H9 (cell line): ENCODE measurements at regions not wholly inside any gene's neighbourhood (a gene's known extent, or its start where the extent isn't known, plus 50 kb on each side); places are given as distances from the start of the nearest gene placed in this dataset.

Experiments
- DNase-seq: peaks from one replicate; pipeline ENCODE4 v3.0.0-alpha.2; 2017
- H2AFZ ChIP-seq: one replicate; pipeline ENCODE4 v1.6.1; 2013; ENCODE audit warnings: mild to moderate bottlenecking, low read length, control low read depth, moderate library complexity
- H2AK5ac ChIP-seq: 2 replicates; pipeline ENCODE4 v1.6.1; 2013; ENCODE audit warnings: low read length, control low read depth, mixed read lengths; ENCODE audit not compliant: insufficient read length
- H2BK120ac ChIP-seq: one replicate; pipeline ENCODE4 v1.6.1; 2013; ENCODE audit warnings: low read depth, mild to moderate bottlenecking, low read length, control low read depth, inconsistent platforms; ENCODE audit not compliant: poor library complexity, severe bottlenecking
- H2BK12ac ChIP-seq: 2 replicates; pipeline ENCODE4 v1.6.1; 2013; ENCODE audit warnings: low read length, control low read depth, mixed read lengths, low read depth; ENCODE audit not compliant: insufficient read length
- H2BK15ac ChIP-seq: 2 replicates; pipeline ENCODE4 v1.6.1; 2013; ENCODE audit warnings: low read depth, low read length, control low read depth
- H2BK20ac ChIP-seq: one replicate; pipeline ENCODE4 v1.6.1; 2013; ENCODE audit warnings: low read depth, mild to moderate bottlenecking, low read length, control low read depth, inconsistent platforms; ENCODE audit not compliant: poor library complexity, severe bottlenecking
- H2BK5ac ChIP-seq: 2 replicates; pipeline ENCODE4 v1.6.1; 2013; ENCODE audit warnings: low read length, control low read depth, mixed read lengths; ENCODE audit not compliant: insufficient read length
- H3K14ac ChIP-seq: 2 replicates; pipeline ENCODE4 v1.6.1; 2013; ENCODE audit warnings: low read length, control low read depth; ENCODE audit not compliant: insufficient read depth
- H3K18ac ChIP-seq: 2 replicates; pipeline ENCODE4 v1.6.1; 2013; ENCODE audit warnings: low read depth, mild to moderate bottlenecking, mixed read lengths, low read length, control low read depth; ENCODE audit not compliant: insufficient read length
- H3K23ac ChIP-seq: 2 replicates; pipeline ENCODE4 v1.6.1; 2013; ENCODE audit warnings: low read length, control low read depth, mixed read lengths, low read depth; ENCODE audit not compliant: insufficient read length
- H3K23me2 ChIP-seq: 2 replicates; pipeline ENCODE4 v1.6.1; 2013; ENCODE audit warnings: low read depth, mild to moderate bottlenecking, mixed read lengths, low read length, control low read depth; ENCODE audit not compliant: insufficient read length, poor library complexity, severe bottlenecking
- H3K27ac ChIP-seq: 2 replicates; pipeline ENCODE4 v1.5.1; 2013; ENCODE audit warnings: low read length, control low read depth, mixed read lengths, low read depth; ENCODE audit not compliant: insufficient read length
- H3K27me3 ChIP-seq: 2 replicates; pipeline ENCODE4 v1.6.1; 2013; ENCODE audit warnings: low read length, control low read depth, inconsistent platforms; ENCODE audit not compliant: insufficient read depth
- H3K4ac ChIP-seq: 2 replicates; pipeline ENCODE4 v1.6.1; 2013; ENCODE audit warnings: low read depth, mild to moderate bottlenecking, control low read depth, inconsistent platforms, low read length, moderate library complexity
- H3K4me1 ChIP-seq: 2 replicates; pipeline ENCODE4 v1.6.1; 2013; ENCODE audit warnings: low read length, control low read depth, inconsistent platforms; ENCODE audit not compliant: insufficient read depth
- H3K4me2 ChIP-seq: 2 replicates; pipeline ENCODE4 v1.6.1; 2013; ENCODE audit warnings: low read length, control low read depth, mixed read lengths; ENCODE audit not compliant: insufficient read length, insufficient read depth
- H3K56ac ChIP-seq: 2 replicates; pipeline ENCODE4 v1.6.1; 2013; ENCODE audit warnings: low read depth, mild to moderate bottlenecking, mixed read lengths, low read length, control low read depth; ENCODE audit not compliant: insufficient read length
- H3K79me1 ChIP-seq: 2 replicates; pipeline ENCODE4 v1.6.1; 2013; ENCODE audit warnings: low read depth, mild to moderate bottlenecking, moderate library complexity, low read length, control low read depth, inconsistent platforms; ENCODE audit not compliant: insufficient read depth, poor library complexity, severe bottlenecking
- H3K79me2 ChIP-seq: 2 replicates; pipeline ENCODE4 v1.6.1; 2013; ENCODE audit warnings: low read length, control low read depth, inconsistent platforms; ENCODE audit not compliant: insufficient read depth
- H3K9ac ChIP-seq: 2 replicates; pipeline ENCODE4 v1.6.1; 2013; ENCODE audit warnings: low read length, control low read depth, mixed read lengths; ENCODE audit not compliant: insufficient read length; ENCODE audit errors: extremely low read depth
- H3K9me3 ChIP-seq: one replicate; pipeline ENCODE4 v1.6.1; 2013; ENCODE audit warnings: low read depth, low read length, inconsistent platforms; ENCODE audit not compliant: control insufficient read depth
- H3T11ph ChIP-seq: one replicate; pipeline ENCODE4 v1.6.1; 2013; ENCODE audit warnings: mild to moderate bottlenecking, low read length, control low read depth, inconsistent platforms
- H4K20me1 ChIP-seq: one replicate; pipeline ENCODE4 v1.6.1; 2013; ENCODE audit not compliant: control insufficient read depth, insufficient read length, insufficient read depth
- H4K5ac ChIP-seq: 2 replicates; pipeline ENCODE4 v1.6.1; 2013; ENCODE audit warnings: low read depth, mild to moderate bottlenecking, mixed read lengths, low read length, control low read depth; ENCODE audit not compliant: insufficient read length
- H4K8ac ChIP-seq: replicated peaks from 2 replicates; pipeline ENCODE4 v1.6.1; 2013; ENCODE audit warnings: low read length, control low read depth, mixed read lengths, low read depth; ENCODE audit not compliant: insufficient read length
- H4K91ac ChIP-seq: 2 replicates; pipeline ENCODE4 v1.6.1; 2013; ENCODE audit warnings: low read depth, mild to moderate bottlenecking, moderate library complexity, mixed read lengths, low read length, control low read depth; ENCODE audit not compliant: insufficient read length
- H3K27ac Mint-ChIP-seq, 3 experiments: 2 replicates in 2 of 3; 3 replicates in 1 of 3; pipeline ENCODE4 v1.8.0; 2020 to 2021; ENCODE audit warnings: mixed read lengths in 3 of 3, mild to moderate bottlenecking in 1 of 3, moderate library complexity in 1 of 3
- H3K27me3 Mint-ChIP-seq: 2 replicates; pipeline ENCODE4 v1.8.0; 2021; ENCODE audit warnings: low read depth, mild to moderate bottlenecking, moderate library complexity, mixed read lengths
- H3K36me3 Mint-ChIP-seq, 3 experiments: 2 replicates in 2 of 3; 3 replicates in 1 of 3; pipeline ENCODE4 v1.8.0; 2020 to 2021; ENCODE audit warnings: low read depth in 3 of 3, mixed read lengths in 3 of 3; ENCODE audit not compliant: insufficient read depth in 1 of 3
- H3K4me1 Mint-ChIP-seq, 2 experiments: 2 replicates each; pipeline ENCODE4 v1.8.0; 2020; ENCODE audit warnings: mixed read lengths in 2 of 2
- H3K4me3 Mint-ChIP-seq, 2 experiments: 2 replicates in 1 of 2; 3 replicates in 1 of 2; pipeline ENCODE4 v1.8.0; 2020 to 2021; ENCODE audit warnings: mild to moderate bottlenecking in 2 of 2, mixed read lengths in 2 of 2, moderate library complexity in 1 of 2
- H3K9me3 Mint-ChIP-seq, 2 experiments: 2 replicates in 1 of 2; 3 replicates in 1 of 2; pipeline ENCODE4 v1.8.0; 2020; ENCODE audit warnings: mild to moderate bottlenecking in 2 of 2, mixed read lengths in 2 of 2, moderate library complexity in 1 of 2
- WGBS: extraction: QIAGEN DNeasy Blood & Tissue Kit; methylation state at CpG from one replicate; pipeline ENCODE4 v1.1.7; 2013; ENCODE audit warnings: missing lambda C conversion rate, low lambda C conversion rate, mixed read lengths; ENCODE audit not compliant: insufficient read length; ENCODE audit errors: extremely low coverage; 5-methylcytosine and 5-hydroxymethylcytosine counted together
- TF ChIP-seq, protein P1 (sequence below): fragments of 200-600 bp; sonication (generic); conservative IDR thresholded peaks from 3 replicates; pipeline ENCODE4 v1.8.0; 2021; ENCODE audit warnings: antibody characterized with exemption, mild to moderate bottlenecking

DNA sequence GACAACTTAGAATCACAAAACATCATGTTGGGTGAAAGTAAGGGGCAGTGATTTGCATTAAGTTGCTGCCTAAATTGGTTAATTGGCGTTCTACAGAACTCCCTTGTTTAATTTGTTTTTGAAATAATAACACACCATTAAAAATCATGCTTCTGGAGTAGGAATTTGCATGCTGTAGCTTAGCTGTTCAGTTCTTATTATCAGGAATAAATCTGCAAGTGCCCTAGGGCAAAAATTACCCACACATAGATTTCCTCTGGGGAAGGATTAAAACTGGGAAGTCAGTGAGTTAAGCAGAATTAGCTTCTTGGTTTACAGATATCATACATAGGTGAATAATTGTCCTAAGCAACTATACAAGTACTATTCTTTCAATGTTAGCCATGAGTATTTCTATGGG, 381.6 kb upstream of the NAALADL2 start:
- no peak overlapping the region for H3K4me2 ChIP-seq
- no peak overlapping the region for H3K56ac ChIP-seq
- no peaks in the 10 kb centered on the region for H4K20me1 ChIP-seq
- Mint-ChIP-seq H3K9me3 (no peaks in the 10 kb centered on the region), H3K4me1 (peaks cover 0 to 3% of the 10 kb centered on the region in 2 experiments; a peak in 1 of 4 replicates), H3K36me3 (no peaks in the 10 kb centered on the region), H3K4me3 (no peak overlapping the region), H3K27me3 (no peaks in the 10 kb centered on the region), H3K27ac (no peak overlapping the region)
- no peak overlapping the region for H3K27ac ChIP-seq
- no peak overlapping the region for H2BK15ac ChIP-seq
- H4K5ac ChIP-seq, result no peak overlapping the region
- no CpG with 5 or more reads among the region's 1 CpG for WGBS
- no peak overlapping the region for H2BK20ac ChIP-seq
- H2BK12ac ChIP-seq, result no peak overlapping the region
- no peak overlapping the region for H4K91ac ChIP-seq
- H3K79me1 ChIP-seq, result no peaks in the 10 kb centered on the region
- H3K14ac ChIP-seq, result no peak overlapping the region
- no peak overlapping the region for H2BK5ac ChIP-seq
- no peak overlapping the region for H3K23ac ChIP-seq
- TF ChIP-seq, protein P1, sequence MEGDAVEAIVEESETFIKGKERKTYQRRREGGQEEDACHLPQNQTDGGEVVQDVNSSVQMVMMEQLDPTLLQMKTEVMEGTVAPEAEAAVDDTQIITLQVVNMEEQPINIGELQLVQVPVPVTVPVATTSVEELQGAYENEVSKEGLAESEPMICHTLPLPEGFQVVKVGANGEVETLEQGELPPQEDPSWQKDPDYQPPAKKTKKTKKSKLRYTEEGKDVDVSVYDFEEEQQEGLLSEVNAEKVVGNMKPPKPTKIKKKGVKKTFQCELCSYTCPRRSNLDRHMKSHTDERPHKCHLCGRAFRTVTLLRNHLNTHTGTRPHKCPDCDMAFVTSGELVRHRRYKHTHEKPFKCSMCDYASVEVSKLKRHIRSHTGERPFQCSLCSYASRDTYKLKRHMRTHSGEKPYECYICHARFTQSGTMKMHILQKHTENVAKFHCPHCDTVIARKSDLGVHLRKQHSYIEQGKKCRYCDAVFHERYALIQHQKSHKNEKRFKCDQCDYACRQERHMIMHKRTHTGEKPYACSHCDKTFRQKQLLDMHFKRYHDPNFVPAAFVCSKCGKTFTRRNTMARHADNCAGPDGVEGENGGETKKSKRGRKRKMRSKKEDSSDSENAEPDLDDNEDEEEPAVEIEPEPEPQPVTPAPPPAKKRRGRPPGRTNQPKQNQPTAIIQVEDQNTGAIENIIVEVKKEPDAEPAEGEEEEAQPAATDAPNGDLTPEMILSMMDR, result no peak
- no peak overlapping the region for H2BK120ac ChIP-seq
- H2AFZ ChIP-seq, result no peak overlapping the region
- no peak overlapping the region for H3K4ac ChIP-seq
- H3K9ac ChIP-seq, result no peak overlapping the region
- H3K18ac ChIP-seq, result no peak overlapping the region
- no peaks in the 10 kb centered on the region for H3K27me3 ChIP-seq
- no peak overlapping the region for H4K8ac ChIP-seq
- no peaks in the 10 kb centered on the region for H3K9me3 ChIP-seq
- no peaks in the 10 kb centered on the region for H3K4me1 ChIP-seq
- H3K79me2 ChIP-seq, result no peaks in the 10 kb centered on the region
- no peak overlapping the region for H3T11ph ChIP-seq
- DNase-seq, result no peak
- H3K23me2 ChIP-seq, result no peaks in the 10 kb centered on the region
- H2AK5ac ChIP-seq, result no peak overlapping the region
